Esophagus squamous epithelium (tissue), 5 donors: ENCODE measurements at regions not wholly inside any gene's neighbourhood (a gene's known extent, or its start where the extent isn't known, plus 50 kb on each side); places are given as distances from the start of the nearest gene placed in this dataset.

ENCODE experiments used
- DNase-seq: peaks from one replicate; lab custom pipeline; 2025; lab: John Stamatoyannopoulos, UW
- H3K27ac ChIP-seq, 4 donors: fragments of 200-600 bp; sonication (generic); one replicate each; pipeline ENCODE4 v1.5.1; 2016 to 2019; ENCODE audit warnings: mild to moderate bottlenecking in 1 of 4
- H3K27me3 ChIP-seq, 4 donors: fragments of 200-600 bp; sonication (generic); 1 replicate in 3 of 4; 2 replicates in 1 of 4; pipeline versions ENCODE4 v1.5.1 to v1.6.0; 2017 to 2021; ENCODE audit warnings: antibody characterized with exemption in 1 of 4
- H3K36me3 ChIP-seq, 3 donors: fragments of 200-600 bp; sonication (generic); one replicate each; pipeline ENCODE4 v1.5.1; 2016 to 2019
- H3K4me1 ChIP-seq, 3 donors: fragments of 200-600 bp; sonication (generic); one replicate each; pipeline ENCODE4 v1.5.1; 2017 to 2019
- H3K4me3 ChIP-seq, 4 donors: fragments of 200-600 bp; sonication (generic); 1 replicate in 3 of 4; 2 replicates in 1 of 4; pipeline ENCODE4 v1.5.1; 2016 to 2019; ENCODE audit warnings: mild to moderate bottlenecking in 2 of 4, moderate library complexity in 1 of 4
- H3K9me3 ChIP-seq, 3 donors: fragments of 200-600 bp; sonication (generic); one replicate each; pipeline ENCODE4 v1.5.1; 2016 to 2019
- CTCF ChIP-seq, 6 experiments: fragments of 450-650 bp in 4 of 6; fragments of 200-600 bp in 2 of 6; sonication (generic) in 2 of 6; IDR thresholded peaks; one replicate each; pipeline ENCODE4 v1.5.1; 2016 to 2019; ENCODE audit warnings: antibody characterized with exemption in 6 of 6, mild to moderate bottlenecking in 4 of 6, moderate library complexity in 4 of 6
- POLR2A ChIP-seq, 4 donors: fragments of 450-650 bp; IDR thresholded peaks; one replicate each; pipeline ENCODE4 v1.6.1; 2017; ENCODE audit warnings: antibody characterized with exemption in 4 of 4, mild to moderate bottlenecking in 4 of 4, moderate library complexity in 3 of 4
- WGBS, 2 donors: methylation state at CpG; one replicate each; pipeline ENCODE4 v1.1.5; 2018; 5-methylcytosine and 5-hydroxymethylcytosine counted together
- intact Hi-C: fragments of 100-400 bp; cut with DNase I; formaldehyde crosslinking; loops from one replicate; pipeline ENCODE4 v1.15.0; 2022
- small RNA-seq, 4 donors: library from RNA; depleted of rRNA; stranded (forward); fragments of <200 nt; gene quantifications; one replicate each; pipeline ENCODE3, GENCODE V24; 2016
- donor health status: DM: yes; HTN: yes; CAD: no.

- TF ChIP-seq CTCF (IDR thresholded peaks at IDR 0.05) (no peak), POLR2A (IDR thresholded peaks at IDR 0.05) (no peak)
- WGBS, 2 donors = 83 to 86% methylated on average over 3 of the region's 3 CpGs
- intact Hi-C loops = no loop called here
These were observed 51.4 kb upstream of the XIST start for GRCh38 chrX:73903941-73904340.

More at GRCh38 chrX:73903941-73904340, 51.4 kb upstream of the XIST start:
- H3K36me3 ChIP-seq = no peaks in the 10 kb centered on the region
- H3K4me1 ChIP-seq = no peaks in the 10 kb centered on the region
- H3K9me3 ChIP-seq = peaks cover 0 to 9% (median 0%) of the 10 kb centered on the region in 3 donors
- DNase-seq = no peak
- no peaks in the 10 kb centered on the region for H3K27me3 ChIP-seq
- no peak overlapping the region for H3K27ac ChIP-seq
- H3K4me3 ChIP-seq = no peak overlapping the region

Small RNAs in the stretch of these regions (small RNA-seq; reads per million reads assigned to genes)
- gene ATP5MDP1 = 0 to 0.15 (median 0) reads per million in 4 donors
- gene DDX3P2 = 0 reads per million in 4 donors
- 12.7 to 18.5 (median 14.8) reads per million in 4 donors for gene MIR374B
- 26.5 to 118 (median 50.7) reads per million in 4 donors for gene MIR421
- gene RF02124 = 0 reads per million in 4 donors
- gene RF02125 = 0 reads per million in 4 donors
